ENCODE measurements at regions not wholly inside any gene's neighbourhood (a gene's known extent, or its start where the extent isn't known, plus 50 kb on each side); places are given as distances from the start of the nearest gene placed in this dataset.

DNA sequence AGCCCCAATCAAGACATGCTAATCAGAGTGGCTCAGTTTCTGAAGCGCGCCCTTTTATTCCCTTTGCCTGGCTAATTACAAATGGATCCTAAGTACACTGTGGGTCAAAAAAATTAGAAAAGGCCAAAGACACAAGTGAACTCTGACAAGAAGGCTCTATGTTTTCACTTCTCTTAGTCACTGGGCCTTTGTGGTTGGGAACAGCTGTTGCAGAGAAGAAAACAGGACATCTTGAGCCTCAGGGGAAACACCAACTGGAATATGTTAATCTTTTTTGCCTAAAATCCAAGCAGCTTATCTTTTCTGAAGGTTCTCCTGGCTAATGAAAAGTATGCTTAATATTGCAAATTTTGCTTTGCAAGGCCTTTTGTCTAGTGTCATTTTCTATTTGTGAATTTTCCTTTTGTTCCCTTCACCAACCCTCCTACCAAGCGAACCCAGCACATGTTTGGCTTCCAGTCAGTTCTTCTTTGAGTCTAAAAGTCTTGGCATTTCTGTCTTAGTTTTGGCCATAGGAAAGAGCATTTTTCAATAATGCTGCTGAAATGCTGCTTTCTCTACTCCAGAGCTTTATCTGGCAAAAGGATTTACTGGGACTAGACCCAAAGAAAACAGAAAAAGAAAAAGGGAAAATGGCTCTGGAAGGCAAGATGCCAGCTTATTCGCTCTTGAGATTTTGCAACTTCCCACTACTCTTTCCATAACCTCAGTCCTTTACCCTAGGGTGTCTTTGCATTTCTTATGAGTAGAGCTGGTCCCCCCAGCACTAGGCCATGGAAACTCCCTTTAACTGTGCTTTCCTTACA, 440.2 kb upstream of the ST6GAL2 start:
- ChIA-PET POLR2A (ENCODE audit: unreplicated experiment) (no interaction called here), CTCF (no interaction called here)
- H4K20me1 ChIP-seq (ENCODE audit: insufficient read depth) = no peaks in the 10 kb centered on the region; the same call in 1 of the 2 replicates
- H3F3A ChIP-seq (ENCODE audit: insufficient read depth, low read depth) = no peaks in the 10 kb centered on the region
- no peaks in the 10 kb centered on the region for H3K27me3 ChIP-seq (ENCODE audit: insufficient read depth, low read depth)
- no peaks in the 10 kb centered on the region for H3K9me2 ChIP-seq (ENCODE audit: insufficient read depth)
- no peak overlapping the region for H2AFZ ChIP-seq
- DNase-seq = no peak
- TF ChIP-seq EZH2 (IDR thresholded peaks at IDR 0.05; ENCODE audit: low read depth) = no peak
- TF ChIP-seq, protein P1, sequence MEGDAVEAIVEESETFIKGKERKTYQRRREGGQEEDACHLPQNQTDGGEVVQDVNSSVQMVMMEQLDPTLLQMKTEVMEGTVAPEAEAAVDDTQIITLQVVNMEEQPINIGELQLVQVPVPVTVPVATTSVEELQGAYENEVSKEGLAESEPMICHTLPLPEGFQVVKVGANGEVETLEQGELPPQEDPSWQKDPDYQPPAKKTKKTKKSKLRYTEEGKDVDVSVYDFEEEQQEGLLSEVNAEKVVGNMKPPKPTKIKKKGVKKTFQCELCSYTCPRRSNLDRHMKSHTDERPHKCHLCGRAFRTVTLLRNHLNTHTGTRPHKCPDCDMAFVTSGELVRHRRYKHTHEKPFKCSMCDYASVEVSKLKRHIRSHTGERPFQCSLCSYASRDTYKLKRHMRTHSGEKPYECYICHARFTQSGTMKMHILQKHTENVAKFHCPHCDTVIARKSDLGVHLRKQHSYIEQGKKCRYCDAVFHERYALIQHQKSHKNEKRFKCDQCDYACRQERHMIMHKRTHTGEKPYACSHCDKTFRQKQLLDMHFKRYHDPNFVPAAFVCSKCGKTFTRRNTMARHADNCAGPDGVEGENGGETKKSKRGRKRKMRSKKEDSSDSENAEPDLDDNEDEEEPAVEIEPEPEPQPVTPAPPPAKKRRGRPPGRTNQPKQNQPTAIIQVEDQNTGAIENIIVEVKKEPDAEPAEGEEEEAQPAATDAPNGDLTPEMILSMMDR (conservative IDR thresholded peaks at IDR 0.05) = no peak
- no peaks in the 10 kb centered on the region for H3K4me1 ChIP-seq (replicated peaks; ENCODE audit: insufficient read depth)
- H3K27ac ChIP-seq = no peak overlapping the region
- no peaks in the 10 kb centered on the region for H3K9me3 ChIP-seq (ENCODE audit: insufficient read depth, low read depth)
- no TSS peak for BruUV-seq (replicated peaks)
- no peak overlapping the region for H3K4me3 ChIP-seq
- intact Hi-C loops (cut with micrococcal nuclease; ENCODE audit: unreplicated experiment) = no loop called here
- H3K4me2 ChIP-seq = no peak overlapping the region
- no peaks in the 10 kb centered on the region for H3K36me3 ChIP-seq (ENCODE audit: low read depth)
- H3K79me2 ChIP-seq (ENCODE audit: low read depth) = no peaks in the 10 kb centered on the region

DNA sequence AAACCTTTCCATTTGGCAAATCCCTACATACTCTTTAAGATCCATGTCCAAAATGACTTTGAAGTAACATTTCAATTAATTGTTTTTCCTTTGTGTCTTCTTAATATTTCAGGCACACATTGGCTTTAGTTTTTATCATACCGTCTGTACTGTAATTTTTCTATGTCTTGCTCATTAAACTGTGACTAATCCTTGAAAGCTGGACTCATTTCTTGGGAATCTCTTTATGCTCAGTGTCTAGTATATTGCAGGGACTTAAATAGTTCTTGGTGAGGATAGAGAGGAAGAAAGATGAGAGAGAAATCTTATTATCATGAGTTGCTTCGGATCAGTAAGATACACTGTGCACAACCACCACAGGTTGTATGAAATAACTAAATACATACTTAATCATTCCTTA, 448.3 kb upstream of the ST6GAL2 start:
- Histone ChIP-seq H3K27ac (no peak overlapping the region), H3K27me3 (ENCODE audit: insufficient read depth, low read depth) (no peaks in the 10 kb centered on the region), H3F3A (ENCODE audit: insufficient read depth, low read depth) (no peaks in the 10 kb centered on the region), H3K4me3 (no peak overlapping the region), H3K9me2 (ENCODE audit: insufficient read depth) (no peaks in the 10 kb centered on the region), H3K4me2 (no peak overlapping the region), H2AFZ (no peak overlapping the region), H3K9me3 (ENCODE audit: insufficient read depth, low read depth) (no peaks in the 10 kb centered on the region), H4K20me1 (ENCODE audit: insufficient read depth) (no peaks in the 10 kb centered on the region), H3K4me1 (replicated peaks; ENCODE audit: insufficient read depth) (no peaks in the 10 kb centered on the region), H3K36me3 (ENCODE audit: low read depth) (no peaks in the 10 kb centered on the region), H3K79me2 (ENCODE audit: low read depth) (no peaks in the 10 kb centered on the region)
- ChIA-PET POLR2A (ENCODE audit: unreplicated experiment) (no interaction called here), CTCF (no interaction called here)
- intact Hi-C loops (cut with micrococcal nuclease; ENCODE audit: unreplicated experiment) = no loop called here
- BruUV-seq (replicated peaks) = no TSS peak
- no peak for TF ChIP-seq EZH2 (IDR thresholded peaks at IDR 0.05; ENCODE audit: low read depth)
- TF ChIP-seq, protein P1 (conservative IDR thresholded peaks at IDR 0.05) = no peak
- DNase-seq = no peak

DNA sequence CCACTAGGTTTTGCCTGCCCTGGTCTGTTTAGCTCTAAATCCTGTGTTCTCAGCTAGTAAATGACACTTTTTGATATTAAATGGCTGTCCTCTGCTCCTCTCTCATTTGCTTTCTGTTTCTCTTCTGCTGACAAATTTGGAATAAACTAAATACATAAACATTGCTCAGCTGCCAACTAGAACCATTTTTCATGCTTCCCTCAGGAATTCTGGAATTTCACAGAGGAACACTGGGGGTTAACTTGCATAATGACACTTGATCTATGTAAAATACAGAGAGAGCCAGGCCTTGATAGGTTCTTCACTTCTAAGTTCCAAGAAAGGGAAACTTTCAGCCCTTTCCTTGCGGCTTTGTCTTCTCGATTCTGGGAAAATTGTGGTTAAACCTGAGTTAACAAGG, 450.6 kb upstream of the ST6GAL2 start:
- Histone ChIP-seq H3K4me1 (replicated peaks; ENCODE audit: insufficient read depth) (no peaks in the 10 kb centered on the region), H3K9me3 (ENCODE audit: insufficient read depth, low read depth) (no peaks in the 10 kb centered on the region), H3K27ac (no peak overlapping the region), H3K79me2 (ENCODE audit: low read depth) (no peaks in the 10 kb centered on the region), H3K4me3 (no peak overlapping the region), H4K20me1 (ENCODE audit: insufficient read depth) (no peaks in the 10 kb centered on the region), H3K4me2 (no peak overlapping the region), H2AFZ (no peak overlapping the region), H3K27me3 (ENCODE audit: insufficient read depth, low read depth) (no peaks in the 10 kb centered on the region), H3K9me2 (ENCODE audit: insufficient read depth) (no peaks in the 10 kb centered on the region), H3F3A (ENCODE audit: insufficient read depth, low read depth) (no peaks in the 10 kb centered on the region), H3K36me3 (ENCODE audit: low read depth) (no peaks in the 10 kb centered on the region)
- BruUV-seq (replicated peaks) = no TSS peak
- no peak for DNase-seq
- ChIA-PET CTCF (no interaction called here), POLR2A (ENCODE audit: unreplicated experiment) (no interaction called here)
- intact Hi-C loops (cut with micrococcal nuclease; ENCODE audit: unreplicated experiment) = no loop called here
- no peak for TF ChIP-seq EZH2 (IDR thresholded peaks at IDR 0.05; ENCODE audit: low read depth)
- TF ChIP-seq, protein P1 (conservative IDR thresholded peaks at IDR 0.05) = no peak
